ENCODE measurements at regions not wholly inside any gene's neighbourhood (a gene's known extent, or its start where the extent isn't known, plus 50 kb on each side); places are given as distances from the start of the nearest gene placed in this dataset.

DNA sequence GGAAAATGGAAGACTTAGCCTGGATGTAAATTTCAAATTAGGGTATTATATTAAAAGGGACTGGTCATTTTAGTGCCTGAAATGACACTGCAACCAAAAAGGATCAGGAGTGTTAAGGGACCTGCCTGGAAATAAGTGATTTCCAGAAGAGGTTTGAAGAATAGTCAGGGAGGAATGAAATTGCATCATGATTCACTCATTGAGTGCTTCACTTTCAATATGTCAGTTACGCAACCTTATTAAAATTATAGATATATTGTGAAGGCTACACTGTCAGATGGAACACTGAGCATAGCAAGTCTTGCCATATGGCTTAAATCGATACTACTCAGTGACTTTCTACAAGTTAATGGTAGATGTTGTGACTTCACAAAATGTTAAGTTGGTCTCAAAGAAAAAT lies 275.2 kb upstream of the DPYD start:
- POLR2A ChIA-PET = no interaction called here
- no peak for ATAC-seq
- TF ChIP-seq, protein P1, sequence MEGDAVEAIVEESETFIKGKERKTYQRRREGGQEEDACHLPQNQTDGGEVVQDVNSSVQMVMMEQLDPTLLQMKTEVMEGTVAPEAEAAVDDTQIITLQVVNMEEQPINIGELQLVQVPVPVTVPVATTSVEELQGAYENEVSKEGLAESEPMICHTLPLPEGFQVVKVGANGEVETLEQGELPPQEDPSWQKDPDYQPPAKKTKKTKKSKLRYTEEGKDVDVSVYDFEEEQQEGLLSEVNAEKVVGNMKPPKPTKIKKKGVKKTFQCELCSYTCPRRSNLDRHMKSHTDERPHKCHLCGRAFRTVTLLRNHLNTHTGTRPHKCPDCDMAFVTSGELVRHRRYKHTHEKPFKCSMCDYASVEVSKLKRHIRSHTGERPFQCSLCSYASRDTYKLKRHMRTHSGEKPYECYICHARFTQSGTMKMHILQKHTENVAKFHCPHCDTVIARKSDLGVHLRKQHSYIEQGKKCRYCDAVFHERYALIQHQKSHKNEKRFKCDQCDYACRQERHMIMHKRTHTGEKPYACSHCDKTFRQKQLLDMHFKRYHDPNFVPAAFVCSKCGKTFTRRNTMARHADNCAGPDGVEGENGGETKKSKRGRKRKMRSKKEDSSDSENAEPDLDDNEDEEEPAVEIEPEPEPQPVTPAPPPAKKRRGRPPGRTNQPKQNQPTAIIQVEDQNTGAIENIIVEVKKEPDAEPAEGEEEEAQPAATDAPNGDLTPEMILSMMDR (IDR thresholded peaks at IDR 0.05) = no peak

DNA sequence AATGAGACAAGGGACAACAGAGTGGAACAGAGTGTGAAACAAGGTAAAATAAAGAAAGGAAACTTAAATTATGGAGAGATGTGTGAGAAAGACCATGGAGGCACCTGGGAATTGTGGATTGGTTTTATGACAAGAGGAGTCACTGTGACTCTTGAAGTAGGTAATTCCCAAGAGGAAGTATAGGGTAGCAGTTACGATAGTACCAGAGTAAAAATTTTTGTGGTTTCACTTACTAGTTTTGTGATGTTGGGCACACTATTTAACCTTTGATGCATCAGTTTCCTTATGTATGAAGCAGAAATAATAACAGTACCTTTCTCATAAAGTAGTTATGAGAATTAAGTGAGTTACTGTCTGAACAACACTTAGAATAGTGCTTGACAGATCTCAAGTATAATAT lies 267.9 kb upstream of the DPYD start:
- H3K4me1 Mint-ChIP-seq (ENCODE audit: low read depth) = no peaks in the 10 kb centered on the region
- POLR2A ChIA-PET = no interaction called here
- no peak overlapping the region for H3K27ac Mint-ChIP-seq
- CTCF ChIA-PET = no interaction called here
- TF ChIP-seq, protein P1 (IDR thresholded peaks at IDR 0.05) = no peak
- ATAC-seq (no peak), DNase-seq (no peak)
- H3K27me3 Mint-ChIP-seq = no peaks in the 10 kb centered on the region
- H3K4me3 Mint-ChIP-seq = no peak overlapping the region
- intact Hi-C loops (cut with micrococcal nuclease) = no loop called here
- H3K9me3 Mint-ChIP-seq = no peaks in the 10 kb centered on the region
- H3K36me3 Mint-ChIP-seq (ENCODE audit: low read depth) = no peaks in the 10 kb centered on the region

More for the DNA sequence above, 275.2 kb upstream of the DPYD start:
- DNase-seq = no peak
- H3K9me3 Mint-ChIP-seq = no peaks in the 10 kb centered on the region
- no peaks in the 10 kb centered on the region for H3K4me1 Mint-ChIP-seq (ENCODE audit: low read depth)
- H3K36me3 Mint-ChIP-seq (ENCODE audit: low read depth) = no peaks in the 10 kb centered on the region
- no peaks in the 10 kb centered on the region for H3K27me3 Mint-ChIP-seq
- no peak overlapping the region for H3K4me3 Mint-ChIP-seq
- CTCF ChIA-PET = no interaction called here
- intact Hi-C loops (cut with micrococcal nuclease) = no loop called here
- no peak overlapping the region for H3K27ac Mint-ChIP-seq

DNA sequence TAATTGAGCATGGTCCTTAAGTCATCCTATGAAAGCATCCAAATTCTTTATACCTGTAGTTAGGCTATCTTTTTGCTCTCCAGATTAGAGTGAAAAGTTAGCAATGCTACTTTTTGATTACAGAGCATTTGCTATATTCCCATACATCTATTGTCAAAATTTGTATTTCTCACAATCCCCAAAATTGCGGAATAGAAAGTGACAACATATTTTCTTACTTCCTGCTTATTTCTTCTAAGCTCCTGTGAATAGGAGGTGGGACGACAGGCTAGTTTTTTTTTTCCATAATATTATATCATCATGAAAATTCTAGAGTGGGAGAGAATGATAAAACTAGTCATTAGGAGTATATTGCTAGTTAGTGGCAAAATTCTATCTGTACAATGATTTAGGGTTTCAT lies 264.0 kb upstream of the DPYD start:
- POLR2A ChIA-PET = no interaction called here
- H3K4me1 Mint-ChIP-seq (ENCODE audit: low read depth) = no peaks in the 10 kb centered on the region

DNA sequence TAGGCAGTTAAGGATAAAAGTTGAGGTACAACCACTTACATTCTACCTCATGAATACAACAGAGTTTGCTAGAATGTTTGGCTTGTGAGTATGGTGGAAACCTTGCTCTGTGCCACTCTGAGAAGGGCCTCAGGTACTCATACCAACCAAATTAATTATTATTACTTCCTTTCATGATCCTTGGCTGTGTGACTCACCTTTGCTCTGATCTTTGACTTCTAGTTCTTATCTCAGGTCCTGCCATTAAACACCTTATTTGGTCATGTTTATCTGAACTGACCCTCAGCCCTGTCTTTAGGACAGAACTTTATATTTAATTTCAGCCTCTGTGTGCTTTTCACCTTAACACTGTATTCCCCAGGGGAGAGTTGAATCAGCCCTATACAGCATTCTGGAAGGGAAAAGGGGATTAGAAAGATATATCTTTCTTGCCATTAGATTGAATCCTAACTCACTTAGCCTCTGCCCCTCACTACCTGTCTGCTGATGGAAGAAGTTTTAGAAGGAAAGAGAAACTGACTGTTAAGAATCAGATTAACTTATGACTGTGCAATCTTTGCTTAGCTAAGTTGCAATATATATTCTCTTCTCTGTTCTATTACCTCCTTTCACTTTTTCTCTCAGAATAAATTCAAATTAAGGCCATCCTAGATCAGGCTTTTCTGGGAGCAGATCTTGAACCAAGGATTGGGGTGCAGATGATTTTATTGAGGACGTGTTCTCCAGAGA lies 260.4 kb upstream of the DPYD start:
- POLR2A ChIA-PET = no interaction called here
- H3K36me3 Mint-ChIP-seq (ENCODE audit: low read depth) = no peaks in the 10 kb centered on the region

More for the DNA sequence above, 264.0 kb upstream of the DPYD start:
- H3K27ac Mint-ChIP-seq = no peak overlapping the region
- no peaks in the 10 kb centered on the region for H3K27me3 Mint-ChIP-seq
- CTCF ChIA-PET = no interaction called here
- TF ChIP-seq, protein P1 (IDR thresholded peaks at IDR 0.05) = no peak
- ATAC-seq (no peak), DNase-seq (no peak)
- no peaks in the 10 kb centered on the region for H3K36me3 Mint-ChIP-seq (ENCODE audit: low read depth)
- intact Hi-C loops (cut with micrococcal nuclease) = no loop called here
- no peak overlapping the region for H3K4me3 Mint-ChIP-seq
- no peaks in the 10 kb centered on the region for H3K9me3 Mint-ChIP-seq

DNA sequence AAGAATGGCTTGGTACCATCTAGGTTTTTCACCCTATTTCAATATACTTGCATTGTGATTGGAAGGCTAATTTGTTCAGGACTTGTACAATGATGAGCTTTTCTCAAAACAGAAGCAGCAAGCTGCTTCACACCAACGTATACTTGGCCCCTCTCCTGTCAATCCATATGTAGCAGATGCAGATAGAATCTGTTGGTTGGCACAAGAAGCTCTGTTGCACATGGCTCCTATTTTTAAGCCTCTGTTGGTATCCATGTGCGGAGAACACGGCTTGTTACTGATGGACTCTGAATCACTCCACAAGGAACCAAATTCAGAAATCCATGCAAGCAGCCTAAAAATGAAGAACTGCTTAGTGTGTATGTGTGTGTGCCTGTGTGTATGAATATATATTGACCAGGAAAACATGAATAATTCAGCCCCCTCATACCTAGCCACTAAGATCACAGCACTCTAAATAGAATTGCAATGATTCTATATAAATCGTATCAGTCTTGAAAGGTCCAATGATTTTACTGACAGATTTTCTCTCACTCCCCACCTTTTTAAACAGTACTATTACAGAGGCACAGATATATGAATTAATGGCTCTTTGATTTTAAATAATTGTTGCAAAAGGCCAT lies 258.4 kb upstream of the DPYD start:
- TF ChIP-seq, protein P1 (IDR thresholded peaks at IDR 0.05) = no peak
- Mint-ChIP-seq H3K4me1 (ENCODE audit: low read depth) (no peaks in the 10 kb centered on the region), H3K9me3 (no peaks in the 10 kb centered on the region), H3K27me3 (no peaks in the 10 kb centered on the region), H3K36me3 (ENCODE audit: low read depth) (no peaks in the 10 kb centered on the region), H3K4me3 (no peak overlapping the region), H3K27ac (no peak overlapping the region)
- CTCF ChIA-PET = no interaction called here
- intact Hi-C loops (cut with micrococcal nuclease) = no loop called here
- DNase-seq = no peak
- ATAC-seq = no peak
- POLR2A ChIA-PET = no interaction called here

More for the DNA sequence above, 260.4 kb upstream of the DPYD start:
- no peaks in the 10 kb centered on the region for H3K27me3 Mint-ChIP-seq
- intact Hi-C loops (cut with micrococcal nuclease) = no loop called here
- no peaks in the 10 kb centered on the region for H3K4me1 Mint-ChIP-seq (ENCODE audit: low read depth)
- CTCF ChIA-PET = no interaction called here
- DNase-seq (no peak), ATAC-seq (no peak)
- TF ChIP-seq, protein P1 (IDR thresholded peaks at IDR 0.05) = no peak
- H3K9me3 Mint-ChIP-seq = no peaks in the 10 kb centered on the region
- no peak overlapping the region for H3K27ac Mint-ChIP-seq
- no peak overlapping the region for H3K4me3 Mint-ChIP-seq

All from activated CD8-positive, alpha-beta T cell treated with anti-CD3 and anti-CD28 coated beads for 36 hours (primary cell).